Activated CD4-positive, alpha-beta T cell treated with anti-CD3 and anti-CD28 coated beads for 36 hours (primary cell): ENCODE measurements at regions not wholly inside any gene's neighbourhood (a gene's known extent, or its start where the extent isn't known, plus 50 kb on each side); places are given as distances from the start of the nearest gene placed in this dataset.

Experiments used
- ATAC-seq: fragments of 200-7000 bp; cut with Tn5 transposase; one replicate; pipeline ENCODE4 v1.10.0; 2021; ENCODE audit warnings: mild to moderate bottlenecking, moderate library complexity
- CTCF ChIA-PET: fragments of 350-600 bp; sonication (Branson Sonifier 250); formaldehyde crosslinking; loops from one replicate; lab custom pipeline; 2021; ENCODE audit warnings: antibody characterized with exemption; lab: Charles Lee
- POLR2A ChIA-PET: fragments of 350-600 bp; sonication (Branson Sonifier 250); formaldehyde crosslinking; loops from one replicate; lab custom pipeline; 2021; ENCODE audit warnings: antibody characterized with exemption, inconsistent platforms; lab: Charles Lee
- DNase-seq: peaks from one replicate; pipeline ENCODE4 v3.0.0-alpha.2; 2020
- H3K27ac Mint-ChIP-seq: one replicate; pipeline ENCODE4 v1.8.0; 2021; ENCODE audit warnings: mixed read lengths
- H3K27me3 Mint-ChIP-seq: one replicate; pipeline ENCODE4 v1.8.0; 2021; ENCODE audit warnings: mixed read lengths
- H3K36me3 Mint-ChIP-seq: one replicate; pipeline ENCODE4 v1.8.0; 2021; ENCODE audit warnings: low read depth, mixed read lengths
- H3K4me1 Mint-ChIP-seq: one replicate; pipeline ENCODE4 v1.8.0; 2021; ENCODE audit warnings: mixed read lengths
- H3K4me3 Mint-ChIP-seq: one replicate; pipeline ENCODE4 v1.8.0; 2021; ENCODE audit warnings: mild to moderate bottlenecking, moderate library complexity, mixed read lengths
- H3K9me3 Mint-ChIP-seq: one replicate; pipeline ENCODE4 v1.8.0; 2021; ENCODE audit warnings: low read depth, mixed read lengths
- intact Hi-C, 2 experiments: fragments of 100-400 bp; cut with DNase I in 1 of 2; cut with micrococcal nuclease in 1 of 2; formaldehyde crosslinking; loops; one replicate each; pipeline versions ENCODE4 v1.14.2 to v1.15.1; 2022 to 2024; cut with DNase I, micrococcal nuclease

DNA sequence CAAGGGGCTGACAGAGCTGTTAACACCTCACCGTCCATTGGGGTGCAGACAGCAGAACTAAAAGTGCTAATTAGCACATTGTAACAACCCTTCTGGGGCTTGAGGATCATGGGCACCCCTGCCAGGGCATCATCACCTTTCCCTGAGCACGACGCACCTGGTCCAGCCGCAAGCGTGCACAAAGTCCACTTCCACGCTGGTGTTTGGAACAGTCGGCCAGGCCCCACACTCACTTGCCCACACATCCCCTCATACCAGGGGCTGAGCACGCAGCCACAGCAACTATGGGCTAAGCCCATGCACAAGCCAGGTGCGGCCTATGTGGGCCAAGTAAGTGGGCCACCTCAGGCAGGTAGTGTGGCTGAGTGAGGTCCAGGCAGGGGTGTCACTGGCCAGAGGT is 148.7 kb downstream of the CCDC59 start:
- ATAC-seq (no peak), DNase-seq (no peak)
- no peaks in the 10 kb centered on the region for H3K4me1 Mint-ChIP-seq
- ChIA-PET CTCF (no interaction called here), POLR2A (no interaction called here)
- H3K9me3 Mint-ChIP-seq: peaks cover 9% of the 10 kb centered on the region
- H3K27me3 Mint-ChIP-seq: no peaks in the 10 kb centered on the region
- no peak overlapping the region for H3K4me3 Mint-ChIP-seq
- no peaks in the 10 kb centered on the region for H3K36me3 Mint-ChIP-seq
- H3K27ac Mint-ChIP-seq: no peak overlapping the region
- intact Hi-C loops: no loop called here

DNA sequence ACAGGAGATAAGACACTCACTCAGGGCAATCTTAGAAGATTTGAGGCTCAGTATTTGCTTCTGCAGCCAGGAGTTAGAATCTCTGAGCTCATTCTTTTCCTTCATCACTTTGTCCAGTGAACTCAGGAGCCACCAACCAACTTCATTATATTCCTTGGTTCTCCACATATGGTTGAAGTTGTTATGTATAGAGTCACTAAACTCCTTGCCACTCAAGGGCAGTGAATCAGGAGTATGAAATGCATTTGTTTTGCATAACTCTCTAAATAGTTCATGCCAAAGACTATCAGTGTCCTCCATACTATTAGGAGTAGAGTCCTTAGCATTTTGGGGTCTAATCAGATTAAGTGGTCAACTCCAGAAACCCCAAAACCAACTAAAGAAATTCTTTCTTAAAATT is 150.6 kb downstream of the CCDC59 start:
- no peaks in the 10 kb centered on the region for H3K36me3 Mint-ChIP-seq
- H3K9me3 Mint-ChIP-seq: peaks cover 9% of the 10 kb centered on the region
- ChIA-PET CTCF (no interaction called here), POLR2A (no interaction called here)
- no peaks in the 10 kb centered on the region for H3K27me3 Mint-ChIP-seq
- ATAC-seq (no peak), DNase-seq (no peak)
- H3K27ac Mint-ChIP-seq: no peak overlapping the region
- H3K4me1 Mint-ChIP-seq: no peaks in the 10 kb centered on the region
- no peak overlapping the region for H3K4me3 Mint-ChIP-seq
- intact Hi-C loops: no loop called here

DNA sequence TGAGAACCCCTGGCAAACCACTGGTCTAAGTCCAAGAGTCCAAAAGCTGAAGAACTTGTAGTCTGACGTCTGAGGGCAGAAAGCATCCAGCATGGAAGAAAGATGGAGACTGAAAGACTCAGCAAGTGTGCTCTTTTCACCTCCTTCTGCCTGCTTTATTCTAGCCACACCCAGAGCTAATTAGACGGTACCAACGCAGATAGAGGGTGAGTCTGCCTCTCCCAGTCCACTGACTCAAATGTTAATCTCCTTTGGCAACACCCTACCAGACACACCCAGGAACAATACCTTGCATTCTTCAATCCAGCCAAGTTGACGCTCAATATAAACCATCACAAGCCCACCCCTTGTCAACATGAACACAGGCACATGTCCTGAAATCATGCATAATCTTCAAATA is 155.1 kb downstream of the CCDC59 start:
- Mint-ChIP-seq H3K4me1 (no peaks in the 10 kb centered on the region), H3K27me3 (no peaks in the 10 kb centered on the region), H3K36me3 (no peaks in the 10 kb centered on the region), H3K9me3 (no peaks in the 10 kb centered on the region), H3K4me3 (no peak overlapping the region), H3K27ac (no peak overlapping the region)
- POLR2A ChIA-PET: no interaction called here
- no peak for DNase-seq
- ATAC-seq: no peak
- intact Hi-C loops: no loop called here
- CTCF ChIA-PET: no interaction called here

DNA sequence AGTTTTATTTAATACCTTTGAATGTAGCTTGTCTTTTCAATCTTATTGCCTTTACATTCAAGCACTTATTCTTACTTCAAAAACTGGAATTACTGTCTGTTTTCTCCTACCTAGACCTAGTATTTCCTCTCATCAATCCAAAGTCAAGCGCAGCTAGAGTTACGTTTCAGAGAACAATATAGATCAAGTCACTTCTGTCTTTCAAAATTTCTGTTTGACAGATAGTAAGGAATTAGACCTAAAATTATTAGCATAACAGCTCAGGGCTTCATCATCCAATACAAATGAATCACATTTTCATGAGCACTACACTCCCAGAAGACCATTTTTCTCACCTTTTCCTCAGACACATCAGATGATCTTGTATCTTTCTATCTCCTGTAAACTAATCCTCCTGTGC is 170.6 kb downstream of the CCDC59 start:
- DNase-seq: no peak
- no peak for ATAC-seq
- no peaks in the 10 kb centered on the region for H3K36me3 Mint-ChIP-seq
- H3K27ac Mint-ChIP-seq: no peak overlapping the region
- peaks cover 14% of the 10 kb centered on the region for H3K9me3 Mint-ChIP-seq
- H3K27me3 Mint-ChIP-seq: no peaks in the 10 kb centered on the region
- intact Hi-C loops: no loop called here
- ChIA-PET CTCF (no interaction called here), POLR2A (no interaction called here)
- no peaks in the 10 kb centered on the region for H3K4me1 Mint-ChIP-seq
- no peak overlapping the region for H3K4me3 Mint-ChIP-seq

DNA sequence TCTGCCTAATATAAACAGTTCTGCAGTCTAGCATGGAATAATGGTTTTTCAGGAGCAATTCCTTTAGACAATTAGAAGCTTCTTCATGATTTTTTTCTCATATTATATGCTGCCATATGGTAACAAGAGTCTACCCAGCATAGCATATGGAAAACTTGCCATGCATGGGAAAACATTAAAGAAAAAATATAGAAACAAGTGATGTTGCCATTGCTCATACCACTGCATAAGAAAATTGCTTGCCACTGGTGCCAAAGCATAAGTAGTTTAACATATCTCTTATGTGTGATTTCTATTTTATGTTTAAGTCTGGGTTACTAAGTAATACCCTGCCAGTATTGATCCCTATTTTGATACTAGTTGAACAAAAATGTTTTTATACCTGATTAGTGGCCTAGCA is 171.2 kb downstream of the CCDC59 start:
- DNase-seq (no peak), ATAC-seq (no peak)
- intact Hi-C loops: no loop called here
- POLR2A ChIA-PET: no interaction called here
- Mint-ChIP-seq H3K36me3 (no peaks in the 10 kb centered on the region), H3K4me1 (no peaks in the 10 kb centered on the region), H3K27ac (no peak overlapping the region), H3K27me3 (no peaks in the 10 kb centered on the region), H3K9me3 (peaks cover 14% of the 10 kb centered on the region), H3K4me3 (no peak overlapping the region)
- CTCF ChIA-PET: no interaction called here

DNA sequence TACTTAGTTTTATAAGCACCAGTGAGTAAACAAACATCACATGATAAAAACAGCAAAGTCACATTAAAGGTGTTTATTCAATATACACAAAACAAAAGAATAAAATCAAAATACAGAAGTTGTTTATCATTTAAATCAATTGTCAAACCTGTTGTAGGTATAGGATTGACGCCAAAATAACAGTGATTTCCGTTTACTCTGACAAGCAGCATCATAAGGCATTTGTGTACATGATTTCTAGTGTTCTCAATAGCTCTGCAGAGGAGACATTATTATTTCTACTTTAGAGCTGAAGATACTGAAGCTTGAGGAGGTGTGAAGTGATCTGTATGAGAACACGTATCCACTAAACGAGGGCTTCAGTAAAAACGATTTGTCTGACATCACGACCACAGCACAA is 171.9 kb downstream of the CCDC59 start:
- Mint-ChIP-seq H3K27me3 (no peaks in the 10 kb centered on the region), H3K27ac (no peak overlapping the region), H3K36me3 (no peaks in the 10 kb centered on the region), H3K4me3 (no peak overlapping the region), H3K4me1 (no peaks in the 10 kb centered on the region), H3K9me3 (peaks cover 14% of the 10 kb centered on the region)
- POLR2A ChIA-PET: no interaction called here
- intact Hi-C loops: no loop called here
- CTCF ChIA-PET: no interaction called here
- no peak for DNase-seq
- no peak for ATAC-seq

DNA sequence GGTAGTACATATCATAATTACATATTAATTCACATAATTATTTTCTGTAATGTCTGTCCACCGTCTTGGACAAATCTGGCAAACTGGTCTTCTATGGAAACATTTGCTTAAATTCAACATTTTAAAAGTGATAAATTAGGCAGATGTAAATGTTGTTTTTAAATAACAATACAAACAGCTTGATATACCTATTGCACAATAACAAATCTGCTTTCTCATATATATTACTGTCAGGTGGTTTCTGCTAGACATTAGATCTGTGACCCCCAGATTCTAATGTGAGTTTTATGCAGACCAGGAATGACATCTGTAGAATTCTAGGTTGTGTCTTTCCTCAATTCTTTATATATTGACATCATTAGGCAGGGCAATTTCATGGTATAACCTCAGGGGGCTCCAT is 173.3 kb downstream of the CCDC59 start:
- H3K27me3 Mint-ChIP-seq: no peaks in the 10 kb centered on the region
- ATAC-seq (no peak), DNase-seq (no peak)
- ChIA-PET POLR2A (no interaction called here), CTCF (no interaction called here)
- intact Hi-C loops: no loop called here
- H3K4me3 Mint-ChIP-seq: no peak overlapping the region
- H3K9me3 Mint-ChIP-seq: peaks cover 14% of the 10 kb centered on the region
- H3K36me3 Mint-ChIP-seq: no peaks in the 10 kb centered on the region
- no peak overlapping the region for H3K27ac Mint-ChIP-seq
- no peaks in the 10 kb centered on the region for H3K4me1 Mint-ChIP-seq

DNA sequence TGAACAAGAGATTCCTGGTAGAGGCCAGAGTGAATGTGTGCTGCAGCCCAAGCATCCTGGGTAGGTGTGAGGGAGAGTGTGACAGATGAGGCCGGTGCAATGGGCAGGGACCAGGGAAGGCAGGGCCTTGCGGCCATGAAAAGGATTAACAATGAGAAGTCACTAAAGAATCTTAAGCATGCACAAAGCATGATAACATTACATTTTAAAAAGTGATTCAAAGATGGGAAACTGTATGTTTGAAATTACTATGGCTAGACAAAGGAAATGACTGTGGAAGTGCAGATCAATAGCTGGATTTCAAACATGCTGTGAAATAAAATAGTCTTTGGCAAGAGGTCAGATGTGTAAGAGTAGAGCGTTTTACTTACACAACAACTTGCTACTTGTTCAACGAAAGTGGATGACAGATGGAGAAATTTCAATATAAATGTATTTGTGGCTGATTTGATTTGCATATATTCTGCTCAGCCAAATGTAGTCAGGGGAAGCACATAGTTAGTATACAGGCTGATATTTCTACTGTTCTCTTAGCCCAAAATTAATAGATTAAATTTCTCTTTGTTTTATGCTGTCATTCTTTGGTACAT is 175.5 kb downstream of the CCDC59 start:
- no peaks in the 10 kb centered on the region for H3K36me3 Mint-ChIP-seq
- ChIA-PET POLR2A (no interaction called here), CTCF (no interaction called here)
- no peak overlapping the region for H3K4me3 Mint-ChIP-seq
- ATAC-seq (no peak), DNase-seq (no peak)
- H3K27ac Mint-ChIP-seq: no peak overlapping the region
- intact Hi-C loops: no loop called here
- no peaks in the 10 kb centered on the region for H3K4me1 Mint-ChIP-seq
- peaks cover 7% of the 10 kb centered on the region for H3K9me3 Mint-ChIP-seq
- H3K27me3 Mint-ChIP-seq: no peaks in the 10 kb centered on the region

DNA sequence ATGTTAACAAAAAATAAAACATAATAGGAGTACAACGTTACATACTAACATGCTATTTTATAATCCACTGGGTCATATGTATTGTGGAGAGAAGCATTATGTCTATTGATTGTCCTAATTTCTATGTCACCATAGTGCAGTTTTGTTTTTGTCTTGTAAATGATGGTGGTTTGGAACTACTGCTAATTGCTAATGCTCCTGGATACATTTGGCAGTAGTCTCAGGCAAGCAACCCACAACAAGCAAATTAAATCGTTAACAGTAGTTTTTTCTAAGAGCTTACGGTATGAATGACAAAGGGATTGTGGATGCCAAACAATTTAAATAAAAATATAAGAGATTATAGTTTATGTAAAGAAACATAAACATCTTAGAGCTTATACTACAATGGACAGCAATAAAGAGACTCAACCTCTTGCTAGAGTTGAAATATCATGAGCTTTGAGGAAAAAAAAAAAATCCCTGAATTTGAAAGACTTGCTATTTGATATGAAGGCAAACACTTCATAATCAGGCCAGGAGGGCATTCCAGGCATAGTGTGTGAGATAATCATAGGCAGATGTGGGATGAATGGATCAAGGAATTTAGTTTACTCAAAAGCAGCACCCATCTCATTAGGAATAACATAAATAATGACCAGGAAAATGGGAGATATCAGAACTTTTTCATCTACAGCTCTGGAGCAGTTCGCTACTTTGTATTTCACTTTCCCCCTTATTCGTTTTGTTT is 181.3 kb downstream of the CCDC59 start:
- no peak overlapping the region for H3K27ac Mint-ChIP-seq
- ATAC-seq (no peak), DNase-seq (no peak)
- no peaks in the 10 kb centered on the region for H3K4me1 Mint-ChIP-seq
- ChIA-PET POLR2A (no interaction called here), CTCF (no interaction called here)
- H3K9me3 Mint-ChIP-seq: peaks cover 1% of the 10 kb centered on the region
- intact Hi-C loops: no loop called here
- H3K36me3 Mint-ChIP-seq: no peaks in the 10 kb centered on the region
- H3K27me3 Mint-ChIP-seq: no peaks in the 10 kb centered on the region
- H3K4me3 Mint-ChIP-seq: no peak overlapping the region

DNA sequence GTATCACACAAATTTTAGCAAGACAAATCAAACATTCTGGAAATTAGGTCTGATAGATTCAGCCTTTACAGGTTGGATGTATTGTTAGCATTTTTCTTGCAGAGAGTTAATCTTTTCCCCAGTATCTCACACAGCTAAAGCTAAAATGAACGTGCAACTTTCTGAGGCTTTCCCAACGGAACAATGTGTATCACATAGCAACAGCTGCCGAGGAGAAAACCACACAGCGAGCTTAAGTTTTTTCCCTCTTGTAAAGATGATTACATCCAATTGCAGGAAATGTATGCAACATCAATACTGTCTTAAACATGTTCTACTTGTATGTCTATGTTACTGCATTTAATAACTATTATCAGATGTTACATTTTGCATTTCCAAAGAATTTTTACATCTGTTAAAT is 182.2 kb downstream of the CCDC59 start:
- ATAC-seq (no peak), DNase-seq (no peak)
- H3K36me3 Mint-ChIP-seq: no peaks in the 10 kb centered on the region
- H3K4me1 Mint-ChIP-seq: no peaks in the 10 kb centered on the region
- CTCF ChIA-PET: no interaction called here
- no peaks in the 10 kb centered on the region for H3K27me3 Mint-ChIP-seq
- POLR2A ChIA-PET: no interaction called here
- intact Hi-C loops: no loop called here
- no peak overlapping the region for H3K27ac Mint-ChIP-seq
- peaks cover 1% of the 10 kb centered on the region for H3K9me3 Mint-ChIP-seq
- H3K4me3 Mint-ChIP-seq: no peak overlapping the region

DNA sequence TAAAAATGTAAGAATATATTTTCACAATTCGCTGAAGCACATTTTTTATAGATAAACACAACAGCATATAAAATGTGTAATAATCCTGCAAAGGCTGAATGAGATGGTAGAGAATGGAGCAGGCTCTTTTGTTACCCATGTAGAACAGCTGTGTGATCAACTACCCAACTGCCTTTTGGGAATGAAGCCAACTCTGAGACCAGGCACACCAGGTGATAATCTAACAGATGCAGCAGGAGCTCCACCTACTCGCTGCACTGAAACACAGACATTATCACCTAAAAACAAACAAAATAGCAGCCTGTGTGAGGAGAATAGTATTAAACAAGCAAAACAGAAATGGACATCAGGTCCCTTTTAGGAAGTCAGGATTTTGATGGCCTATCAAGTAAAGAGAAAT is 183.3 kb downstream of the CCDC59 start:
- Mint-ChIP-seq H3K4me1 (no peaks in the 10 kb centered on the region), H3K36me3 (no peaks in the 10 kb centered on the region), H3K27me3 (no peaks in the 10 kb centered on the region), H3K27ac (no peak overlapping the region), H3K4me3 (no peak overlapping the region), H3K9me3 (peaks cover 1% of the 10 kb centered on the region)
- DNase-seq: no peak
- ChIA-PET CTCF (no interaction called here), POLR2A (no interaction called here)
- intact Hi-C loops: no loop called here
- ATAC-seq: no peak

DNA sequence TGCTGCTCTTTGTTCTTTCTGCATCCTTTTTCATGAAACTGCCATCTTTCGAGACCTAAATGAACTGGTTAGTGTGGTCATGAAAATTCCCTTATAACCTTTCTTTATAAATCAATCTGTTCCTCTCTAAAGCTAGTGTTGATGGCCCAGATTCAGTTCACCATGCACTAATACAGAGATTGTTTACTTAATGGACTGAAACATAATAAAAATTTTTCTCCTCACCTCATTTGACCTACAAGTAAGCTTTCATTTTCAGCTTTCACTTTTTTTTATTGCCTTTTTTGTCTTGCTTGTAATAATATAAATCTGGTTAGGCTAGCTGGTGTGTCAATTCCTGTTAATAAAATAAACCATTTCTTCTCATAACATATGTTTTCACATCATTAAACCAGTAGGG is 183.8 kb downstream of the CCDC59 start:
- CTCF ChIA-PET: no interaction called here
- intact Hi-C loops: no loop called here
- no peak for ATAC-seq

More for the DNA sequence above, 183.8 kb downstream of the CCDC59 start:
- POLR2A ChIA-PET: no interaction called here
- no peak for DNase-seq
- Mint-ChIP-seq H3K36me3 (no peaks in the 10 kb centered on the region), H3K9me3 (peaks cover 1% of the 10 kb centered on the region), H3K4me1 (no peaks in the 10 kb centered on the region), H3K27me3 (no peaks in the 10 kb centered on the region), H3K4me3 (no peak overlapping the region), H3K27ac (no peak overlapping the region)
